ES-I3 (cell line): ENCODE measurements at regions not wholly inside any gene's neighbourhood (a gene's known extent, or its start where the extent isn't known, plus 50 kb on each side); places are given as distances from the start of the nearest gene placed in this dataset.

Experiments used
- H3K36me3 ChIP-seq: 2 replicates; pipeline ENCODE4 v1.6.1; 2013; ENCODE audit warnings: mild to moderate bottlenecking, low read length, control low read depth, moderate library complexity; ENCODE audit not compliant: insufficient read depth
- H3K4me1 ChIP-seq: 2 replicates; pipeline ENCODE4 v1.6.1; 2013; ENCODE audit warnings: mild to moderate bottlenecking, control low read depth, low read length; ENCODE audit not compliant: insufficient read depth
- H3K9ac ChIP-seq: 2 replicates; pipeline ENCODE4 v1.6.1; 2013; ENCODE audit warnings: low read depth, mild to moderate bottlenecking, low read length, moderate library complexity
- H3K9me3 ChIP-seq: 2 replicates; pipeline ENCODE4 v1.6.1; 2013; ENCODE audit warnings: mild to moderate bottlenecking, low read length, moderate library complexity; ENCODE audit not compliant: control insufficient read depth, insufficient read depth

DNA sequence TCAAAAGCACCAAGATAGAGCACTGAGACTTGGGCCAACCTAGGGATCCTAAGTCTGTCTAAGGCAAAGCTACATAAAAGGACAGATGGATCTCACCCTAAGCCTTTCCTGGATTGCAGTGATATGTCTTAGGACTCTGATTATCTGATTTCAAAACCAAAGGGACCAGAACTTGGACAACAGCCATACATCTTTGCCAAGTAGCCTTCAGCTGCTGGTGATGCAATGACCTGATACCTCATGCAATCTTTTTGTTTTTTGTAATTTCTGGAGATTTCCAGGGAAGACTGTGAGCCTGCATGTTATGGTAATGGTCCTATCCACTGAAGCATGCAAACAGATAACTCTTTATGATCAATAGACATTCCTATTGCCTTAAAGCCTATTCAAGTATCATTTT is 230.4 kb upstream of the MTNR1B start:
- Histone ChIP-seq H3K36me3 (no peaks in the 10 kb centered on the region), H3K9ac (no peak overlapping the region), H3K9me3 (no peaks in the 10 kb centered on the region)

GRCh38 chr11:92739491-92739890 is 230.0 kb upstream of the MTNR1B start:
- no peaks in the 10 kb centered on the region for H3K9me3 ChIP-seq
- no peaks in the 10 kb centered on the region for H3K36me3 ChIP-seq

More for the DNA sequence above, 230.4 kb upstream of the MTNR1B start:
- H3K4me1 ChIP-seq = no peaks in the 10 kb centered on the region

GRCh38 chr11:92740276-92740675 is 229.2 kb upstream of the MTNR1B start:
- Histone ChIP-seq H3K4me1 (no peaks in the 10 kb centered on the region), H3K9me3 (no peaks in the 10 kb centered on the region), H3K36me3 (no peaks in the 10 kb centered on the region), H3K9ac (no peak overlapping the region)

More at GRCh38 chr11:92739491-92739890, 230.0 kb upstream of the MTNR1B start:
- Histone ChIP-seq H3K4me1 (no peaks in the 10 kb centered on the region), H3K9ac (no peak overlapping the region)

DNA sequence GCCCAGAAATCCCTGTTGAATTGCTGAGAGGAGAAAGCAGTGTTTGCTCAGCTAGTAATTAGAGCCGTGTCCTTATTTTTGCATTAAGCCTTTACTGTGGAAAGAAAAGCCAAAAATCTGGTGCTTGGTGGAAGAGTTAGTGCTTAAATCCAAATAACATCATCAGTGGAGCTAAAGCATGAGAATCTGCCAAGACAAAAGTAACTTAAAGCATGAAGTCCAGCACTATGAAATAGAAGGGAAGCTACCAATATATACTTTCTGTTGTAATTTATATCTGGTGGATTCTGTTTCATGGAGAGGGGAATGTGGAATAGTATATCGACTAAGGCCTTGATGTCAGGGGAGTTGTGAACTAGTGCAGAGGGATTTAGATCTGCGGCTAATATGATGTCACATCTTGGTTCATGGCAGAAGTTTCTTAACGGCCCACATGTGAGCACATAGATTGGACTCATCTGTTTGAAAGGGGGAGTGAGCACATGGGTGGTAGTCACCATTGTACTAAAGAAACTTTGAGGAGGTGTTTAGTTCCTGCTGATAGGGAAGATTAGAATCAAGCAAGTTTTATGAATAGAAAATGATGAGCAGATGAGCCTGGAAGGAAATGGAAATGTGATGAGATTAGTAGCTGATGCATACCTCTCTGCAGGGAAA is 224.4 kb upstream of the MTNR1B start:
- H3K36me3 ChIP-seq = no peaks in the 10 kb centered on the region
- H3K9ac ChIP-seq = no peak overlapping the region
- H3K4me1 ChIP-seq = peaks cover 3% of the 10 kb centered on the region; the same call in 1 of the 2 replicates
- H3K9me3 ChIP-seq = no peaks in the 10 kb centered on the region

DNA sequence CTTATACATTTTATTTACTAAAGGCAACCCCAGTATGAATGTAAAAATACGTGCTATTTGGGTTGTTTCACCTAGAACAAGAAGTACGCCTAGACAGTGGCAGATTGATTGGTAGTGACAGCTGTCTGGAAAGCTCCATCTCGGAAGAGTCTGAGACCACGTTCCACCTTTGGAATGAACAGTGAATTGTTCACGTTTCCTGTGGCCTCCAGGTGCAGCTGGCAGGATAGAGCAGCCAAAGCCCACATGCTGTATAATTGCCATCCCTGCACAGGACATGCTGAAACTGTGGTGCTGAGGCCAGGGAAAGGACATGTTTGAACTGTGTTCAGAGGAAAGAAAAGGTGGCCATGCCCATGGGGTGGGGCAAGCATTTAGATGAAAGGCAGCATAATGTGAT is 218.7 kb upstream of the MTNR1B start:
- Histone ChIP-seq H3K4me1 (peaks cover 4% of the 10 kb centered on the region; the same call in 1 of the 2 replicates), H3K36me3 (no peaks in the 10 kb centered on the region), H3K9ac (no peak overlapping the region), H3K9me3 (no peaks in the 10 kb centered on the region)

DNA sequence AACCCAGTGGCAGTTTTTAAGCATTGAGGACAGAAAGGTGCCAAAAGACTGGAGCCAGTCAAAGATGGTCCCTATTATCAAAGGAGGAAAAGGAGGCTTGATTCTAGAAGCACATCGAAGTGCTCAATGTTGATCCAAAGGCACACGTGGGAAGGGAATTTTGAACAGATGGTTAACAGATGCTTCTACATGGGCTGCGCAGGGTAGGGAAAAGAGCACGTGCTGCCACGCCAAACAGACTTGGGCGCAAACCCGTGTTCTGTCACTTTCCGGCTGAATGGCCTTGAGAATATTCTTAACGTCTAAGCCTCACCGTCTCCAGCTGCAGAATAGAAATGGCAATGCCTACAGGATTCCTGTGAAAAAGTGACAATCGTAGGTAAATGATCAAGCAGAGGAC is 217.9 kb upstream of the MTNR1B start:
- no peaks in the 10 kb centered on the region for H3K9me3 ChIP-seq
- no peaks in the 10 kb centered on the region for H3K36me3 ChIP-seq

GRCh38 chr11:92752122-92752521 is 217.3 kb upstream of the MTNR1B start:
- Histone ChIP-seq H3K9me3 (no peaks in the 10 kb centered on the region), H3K36me3 (no peaks in the 10 kb centered on the region), H3K9ac (no peak overlapping the region), H3K4me1 (peaks cover 4% of the 10 kb centered on the region; the same call in 1 of the 2 replicates)

More for the DNA sequence above, 217.9 kb upstream of the MTNR1B start:
- Histone ChIP-seq H3K4me1 (peaks cover 4% of the 10 kb centered on the region; the same call in 1 of the 2 replicates), H3K9ac (no peak overlapping the region)

DNA sequence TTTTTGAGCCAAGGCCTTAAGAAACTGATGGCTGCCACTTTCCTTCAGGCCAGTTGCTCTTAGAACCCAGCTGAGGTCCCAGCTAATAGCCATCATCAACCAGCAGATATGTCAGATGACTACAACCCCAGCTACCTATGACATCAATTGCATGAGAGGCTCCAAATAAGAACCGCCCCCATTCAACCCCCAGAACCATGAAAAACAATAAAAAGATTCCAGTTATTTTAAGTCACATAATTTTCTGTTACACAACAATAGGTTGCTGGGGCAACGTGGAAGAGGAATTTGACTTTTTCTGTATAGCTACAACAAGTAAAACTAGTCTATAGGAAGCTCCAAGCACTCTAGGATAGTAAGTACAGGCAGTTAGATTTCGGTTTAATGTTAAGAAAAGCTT is 216.3 kb upstream of the MTNR1B start:
- H3K4me1 ChIP-seq = peaks cover 4% of the 10 kb centered on the region; the same call in 1 of the 2 replicates
- H3K36me3 ChIP-seq = no peaks in the 10 kb centered on the region
- H3K9ac ChIP-seq = no peak overlapping the region
- H3K9me3 ChIP-seq = no peaks in the 10 kb centered on the region

- Histone ChIP-seq H3K4me1 (no peaks in the 10 kb centered on the region), H3K9ac (no peak overlapping the region), H3K36me3 (no peaks in the 10 kb centered on the region), H3K9me3 (no peaks in the 10 kb centered on the region)
Observed at GRCh38 chr11:92758241-92758780, 211.1 kb upstream of the MTNR1B start.

GRCh38 chr11:92759571-92760214 is 209.8 kb upstream of the MTNR1B start:
- Histone ChIP-seq H3K36me3 (no peaks in the 10 kb centered on the region; the same call in 1 of the 2 replicates), H3K4me1 (no peaks in the 10 kb centered on the region), H3K9ac (no peak overlapping the region), H3K9me3 (no peaks in the 10 kb centered on the region)

- no peaks in the 10 kb centered on the region; the same call in 1 of the 2 replicates for H3K36me3 ChIP-seq
- H3K9ac ChIP-seq = no peak overlapping the region
- no peaks in the 10 kb centered on the region for H3K4me1 ChIP-seq
- no peaks in the 10 kb centered on the region for H3K9me3 ChIP-seq
Observed at GRCh38 chr11:92762121-92762540, 207.3 kb upstream of the MTNR1B start.

DNA sequence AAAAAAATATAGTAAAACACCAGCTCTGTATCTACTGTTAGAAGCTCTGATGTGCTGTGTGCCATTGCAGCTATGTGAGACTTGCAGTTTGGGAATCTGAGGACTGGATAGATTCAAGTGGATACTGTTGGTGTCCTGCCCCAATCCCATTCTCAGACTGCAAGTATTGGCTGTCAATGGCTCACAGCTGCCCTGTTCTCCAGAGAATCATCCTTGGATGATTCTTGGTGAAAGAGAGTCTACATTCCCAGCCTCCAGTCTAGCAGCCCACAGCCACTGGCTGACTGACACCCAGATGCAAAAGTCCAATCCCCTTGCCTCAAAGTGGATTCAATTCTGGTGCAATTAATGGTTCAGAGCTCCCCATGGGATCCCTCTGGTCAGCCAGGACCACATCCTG is 206.1 kb upstream of the MTNR1B start:
- H3K9me3 ChIP-seq = no peaks in the 10 kb centered on the region
- no peaks in the 10 kb centered on the region; the same call in 1 of the 2 replicates for H3K36me3 ChIP-seq
- H3K9ac ChIP-seq = no peak overlapping the region
- no peaks in the 10 kb centered on the region for H3K4me1 ChIP-seq

- no peaks in the 10 kb centered on the region; the same call in 1 of the 2 replicates for H3K36me3 ChIP-seq
- no peaks in the 10 kb centered on the region for H3K4me1 ChIP-seq
- H3K9me3 ChIP-seq = no peaks in the 10 kb centered on the region
- H3K9ac ChIP-seq = no peak overlapping the region
Observed at GRCh38 chr11:92764128-92764527, 205.3 kb upstream of the MTNR1B start.

DNA sequence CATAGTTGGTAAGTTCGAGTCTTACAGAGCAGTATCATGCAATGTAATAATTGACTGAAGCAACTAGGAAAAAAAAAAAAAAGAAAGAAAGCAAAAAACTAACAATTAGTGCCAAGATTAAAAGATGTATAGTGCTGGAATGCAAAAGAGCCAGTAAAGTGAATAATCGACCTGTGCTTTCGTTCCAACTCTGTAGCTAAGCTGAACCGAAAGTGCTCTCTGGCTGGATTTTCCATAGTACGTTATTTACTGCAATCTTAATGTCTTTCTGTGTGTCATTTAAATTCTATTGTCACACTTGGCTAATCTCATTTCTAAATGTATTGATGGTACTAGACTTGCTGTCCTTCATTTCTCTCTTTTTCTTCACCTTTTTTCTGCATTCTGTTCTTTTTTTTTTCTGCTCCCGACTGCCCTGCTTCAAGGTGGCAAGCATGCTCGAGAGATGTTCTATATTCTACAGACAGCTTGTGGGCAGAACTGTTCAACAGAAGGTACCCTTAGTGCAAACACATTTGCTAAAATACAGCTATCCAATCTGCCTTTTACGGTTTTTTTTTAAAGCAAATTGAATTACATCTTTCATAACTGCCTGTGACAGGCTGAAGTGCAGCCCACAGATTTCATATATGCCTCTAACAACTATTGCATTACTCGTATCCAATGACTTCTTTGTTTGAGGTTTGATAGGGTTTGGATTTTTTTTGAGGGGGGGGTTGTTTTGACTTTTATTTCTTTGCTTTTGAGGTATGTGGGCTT is 204.2 kb upstream of the MTNR1B start:
- Histone ChIP-seq H3K36me3 (no peaks in the 10 kb centered on the region; the same call in 1 of the 2 replicates), H3K9ac (no peak overlapping the region), H3K9me3 (no peaks in the 10 kb centered on the region), H3K4me1 (no peaks in the 10 kb centered on the region)
